HL-60 (cell line): ENCODE measurements at regions not wholly inside any gene's neighbourhood (a gene's known extent, or its start where the extent isn't known, plus 50 kb on each side); places are given as distances from the start of the nearest gene placed in this dataset.

Experiments used
- GABPA ChIP-seq: IDR thresholded peaks from 2 replicates; pipeline ENCODE4 v1.6.1; 2012; ENCODE audit warnings: low read depth
- POLR2AphosphoS5 ChIP-seq: IDR thresholded peaks from 2 replicates; pipeline ENCODE4 v1.6.1; 2012; ENCODE audit warnings: low read depth
- REST ChIP-seq: IDR thresholded peaks from 2 replicates; pipeline ENCODE4 v1.6.1; 2012; ENCODE audit warnings: low read depth; ENCODE audit not compliant: insufficient replicate concordance
- SPI1 ChIP-seq: IDR thresholded peaks from 2 replicates; pipeline ENCODE4 v1.6.1; 2012; ENCODE audit warnings: low read depth, mild to moderate bottlenecking, borderline replicate concordance
- TF ChIP-seq, protein P1 (sequence below): IDR thresholded peaks from one replicate; pipeline ENCODE4 v1.5.1; 2011; ENCODE audit warnings: low read length, control low read depth, inconsistent platforms; ENCODE audit not compliant: insufficient read depth

GRCh38 chr15:35813573-35813972 lies 267.6 kb upstream of the DPH6 start:
- TF ChIP-seq, protein P1, sequence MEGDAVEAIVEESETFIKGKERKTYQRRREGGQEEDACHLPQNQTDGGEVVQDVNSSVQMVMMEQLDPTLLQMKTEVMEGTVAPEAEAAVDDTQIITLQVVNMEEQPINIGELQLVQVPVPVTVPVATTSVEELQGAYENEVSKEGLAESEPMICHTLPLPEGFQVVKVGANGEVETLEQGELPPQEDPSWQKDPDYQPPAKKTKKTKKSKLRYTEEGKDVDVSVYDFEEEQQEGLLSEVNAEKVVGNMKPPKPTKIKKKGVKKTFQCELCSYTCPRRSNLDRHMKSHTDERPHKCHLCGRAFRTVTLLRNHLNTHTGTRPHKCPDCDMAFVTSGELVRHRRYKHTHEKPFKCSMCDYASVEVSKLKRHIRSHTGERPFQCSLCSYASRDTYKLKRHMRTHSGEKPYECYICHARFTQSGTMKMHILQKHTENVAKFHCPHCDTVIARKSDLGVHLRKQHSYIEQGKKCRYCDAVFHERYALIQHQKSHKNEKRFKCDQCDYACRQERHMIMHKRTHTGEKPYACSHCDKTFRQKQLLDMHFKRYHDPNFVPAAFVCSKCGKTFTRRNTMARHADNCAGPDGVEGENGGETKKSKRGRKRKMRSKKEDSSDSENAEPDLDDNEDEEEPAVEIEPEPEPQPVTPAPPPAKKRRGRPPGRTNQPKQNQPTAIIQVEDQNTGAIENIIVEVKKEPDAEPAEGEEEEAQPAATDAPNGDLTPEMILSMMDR, result no peak
- TF ChIP-seq REST (no peak), POLR2AphosphoS5 (no peak), GABPA (no peak), SPI1 (no peak)
